ENCODE measurements at regions not wholly inside any gene's neighbourhood (a gene's known extent, or its start where the extent isn't known, plus 50 kb on each side); places are given as distances from the start of the nearest gene placed in this dataset.

DNA sequence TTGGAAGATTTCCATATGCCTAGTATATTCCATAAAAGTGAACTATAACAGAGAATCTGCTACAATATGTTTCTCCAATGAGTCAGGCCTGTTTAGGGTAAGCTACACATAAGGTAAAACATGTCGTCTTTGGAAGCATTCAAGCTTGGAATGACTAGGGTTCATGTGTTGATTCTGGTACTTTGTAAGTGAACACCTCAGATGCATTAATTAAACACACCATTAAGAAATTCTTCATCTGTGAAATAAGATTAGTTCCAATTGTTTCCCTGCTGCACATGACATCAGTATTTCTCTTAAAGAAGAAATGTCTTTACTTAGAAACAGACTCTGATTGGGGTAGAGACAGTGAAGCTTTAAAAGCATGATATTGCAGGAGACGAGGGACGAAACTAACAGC is 461.1 kb upstream of the NXPH2 start:
- FAIRE-seq, result no peak

DNA sequence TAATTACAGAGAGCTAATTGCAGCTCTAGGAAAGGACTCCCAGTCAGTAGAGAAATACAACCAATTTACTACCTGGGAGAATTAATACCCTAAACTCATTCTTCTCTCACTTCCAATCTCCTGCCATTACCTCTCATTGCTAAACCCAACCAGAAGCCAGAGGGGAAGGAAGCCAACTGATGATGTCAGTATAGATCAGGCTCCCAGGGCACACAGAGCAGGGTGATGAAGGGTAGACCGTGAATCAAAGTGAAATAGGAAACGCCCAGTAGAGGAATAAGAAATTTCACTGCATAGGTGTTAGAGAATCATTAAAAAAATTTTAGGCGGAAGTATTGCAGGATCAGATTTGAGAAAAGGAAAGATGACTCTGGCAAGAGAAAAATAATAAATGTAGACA is 456.8 kb upstream of the NXPH2 start:
- FAIRE-seq, result no peak

DNA sequence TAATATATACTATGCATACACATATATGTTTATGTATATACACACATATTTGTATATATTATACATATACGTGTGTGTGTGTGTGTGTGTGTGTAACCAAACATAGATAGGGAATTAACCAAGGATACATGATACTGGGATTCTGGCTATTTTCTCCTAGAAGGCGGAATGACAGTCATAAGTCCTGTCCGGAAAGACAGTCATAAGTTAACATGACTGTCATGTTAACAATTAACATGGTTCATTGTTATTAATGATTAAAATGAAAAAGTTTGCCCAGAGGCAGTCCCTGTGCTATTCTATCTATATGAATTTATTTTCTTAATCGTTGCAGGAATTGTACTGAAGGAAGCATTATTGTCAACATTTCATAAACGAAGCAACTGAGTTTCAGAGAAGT is 450.7 kb upstream of the NXPH2 start:
- FAIRE-seq, result no peak

DNA sequence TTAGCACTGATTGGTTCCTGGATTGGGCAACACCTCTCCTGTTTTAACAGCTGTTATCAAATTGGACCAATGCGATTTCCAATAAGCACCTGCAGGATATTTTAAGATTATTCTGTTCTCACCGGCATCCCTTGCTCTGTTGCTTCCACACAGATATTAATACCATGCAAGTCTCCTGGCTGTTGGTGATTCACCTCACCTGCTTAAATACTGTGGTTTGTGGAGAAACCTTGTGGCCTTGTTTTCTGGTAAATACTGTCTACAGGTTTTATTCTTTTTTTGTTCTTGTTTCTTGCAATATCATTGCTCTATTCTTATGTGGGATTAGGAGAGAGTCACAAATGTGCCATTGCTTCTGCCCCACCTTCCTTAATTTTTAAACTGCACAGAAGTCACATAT is 448.1 kb upstream of the NXPH2 start:
- no peak for FAIRE-seq

DNA sequence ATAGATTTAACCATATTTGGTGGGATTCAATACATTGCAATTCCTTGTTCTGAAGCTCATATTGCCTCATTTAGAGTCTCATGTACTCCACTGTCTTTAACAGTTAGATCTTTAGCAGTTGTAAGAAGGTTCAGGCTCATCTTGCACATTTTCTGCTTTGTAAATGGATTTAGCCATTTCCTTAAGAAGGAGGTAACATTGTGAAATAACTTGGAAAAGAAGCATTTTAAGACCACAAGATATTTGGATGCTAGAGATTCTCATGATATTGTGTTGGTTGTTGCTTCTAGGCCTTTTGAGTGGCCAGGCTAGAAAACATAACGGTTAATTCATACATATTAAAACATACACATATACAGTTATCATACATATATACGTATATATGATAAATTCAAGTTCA is 445.8 kb upstream of the NXPH2 start:
- FAIRE-seq, result no peak

DNA sequence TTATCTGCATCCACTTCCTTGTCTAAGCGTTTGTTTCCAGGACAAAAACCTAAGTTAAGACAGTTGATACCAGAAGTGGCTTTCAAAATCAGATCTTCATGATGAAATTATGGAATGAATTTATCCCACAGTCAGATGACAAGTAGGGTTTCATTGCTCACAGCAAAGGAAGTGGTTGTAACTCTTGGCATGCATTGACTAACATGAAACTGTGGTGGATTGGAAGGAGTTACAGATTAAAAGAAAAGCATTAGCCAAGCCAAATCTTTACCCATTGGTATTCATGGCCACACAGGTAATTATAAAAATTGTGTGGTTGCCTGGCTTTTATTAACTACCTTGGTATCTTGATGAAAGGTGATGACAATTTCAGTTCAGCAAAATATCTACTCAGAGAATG is 438.0 kb upstream of the NXPH2 start:
- no peak for FAIRE-seq

DNA sequence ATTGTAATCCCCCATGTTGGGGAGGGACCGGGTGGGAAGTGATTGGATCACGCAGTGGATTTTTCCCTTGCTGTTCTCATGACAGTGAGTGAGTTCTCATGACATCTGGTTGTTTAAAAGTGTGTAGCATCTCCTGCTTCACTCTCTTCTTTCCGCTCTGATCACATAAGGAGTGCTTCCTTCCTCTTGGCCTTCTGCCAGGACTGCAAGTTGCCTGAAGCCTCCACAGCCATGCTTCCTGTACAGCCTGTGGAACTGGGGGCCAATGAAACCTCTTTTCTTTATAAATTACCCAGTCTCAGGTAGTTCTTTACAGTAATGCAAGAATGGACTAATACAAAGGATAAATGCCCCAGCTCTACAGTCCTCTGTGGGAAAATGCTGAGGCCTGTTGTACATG is 437.5 kb upstream of the NXPH2 start:
- no peak for FAIRE-seq

DNA sequence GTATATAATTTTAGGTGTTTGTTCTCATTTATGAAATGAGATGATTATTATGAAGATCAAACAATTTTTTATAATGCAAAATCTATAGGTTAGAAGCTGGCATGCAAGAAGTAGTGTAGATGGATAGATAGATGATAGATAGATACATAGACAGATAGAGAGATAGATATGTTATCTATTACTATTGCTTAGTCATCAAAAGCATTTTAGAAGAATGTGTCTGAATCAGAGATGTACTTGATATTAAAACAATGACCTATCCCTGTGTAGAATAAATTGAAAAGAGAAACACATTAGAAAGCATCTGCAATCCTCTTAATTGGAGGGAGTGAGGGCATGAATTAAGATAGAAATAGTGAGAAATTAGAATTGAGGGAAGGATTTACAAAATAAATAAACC is 436.2 kb upstream of the NXPH2 start:
- FAIRE-seq, result no peak

DNA sequence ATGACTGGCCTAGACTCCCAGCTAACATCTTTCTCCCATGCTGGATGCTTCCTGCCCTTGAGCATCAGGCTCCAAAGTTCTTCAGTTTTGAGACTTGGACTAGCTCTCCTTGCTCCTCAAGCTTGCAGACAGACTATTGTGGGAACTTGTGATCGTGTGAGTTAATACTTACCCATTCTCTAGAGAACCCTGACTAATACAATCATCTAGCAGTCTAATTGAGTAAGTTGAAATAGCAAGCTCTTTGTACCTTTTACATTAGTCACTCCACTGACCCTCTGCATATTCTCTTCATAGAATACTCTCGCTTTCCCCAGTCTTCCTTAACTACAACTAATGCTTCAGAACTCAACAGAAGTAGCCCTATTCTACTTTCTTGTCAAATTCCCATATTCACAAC is 434.6 kb upstream of the NXPH2 start:
- no peak for FAIRE-seq

DNA sequence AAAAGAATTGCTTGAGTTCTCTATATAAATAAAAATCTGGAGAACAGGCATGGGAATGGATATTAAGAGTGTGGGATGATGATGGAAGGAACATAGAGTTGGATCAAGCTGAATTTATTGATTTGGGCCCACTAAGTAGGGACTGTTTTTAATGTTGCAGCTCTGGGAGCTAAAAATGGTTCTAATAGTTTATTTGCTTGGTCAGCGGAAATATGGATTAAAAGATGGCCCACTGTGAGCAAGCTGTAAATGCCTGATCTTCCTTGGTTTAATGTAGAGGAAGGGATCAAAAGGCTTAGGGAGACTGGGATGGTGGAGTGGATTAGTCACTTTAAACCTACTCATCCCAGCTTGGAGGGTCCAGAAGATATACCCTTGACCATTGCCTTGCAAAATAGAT is 429.4 kb upstream of the NXPH2 start:
- no peak for FAIRE-seq

DNA sequence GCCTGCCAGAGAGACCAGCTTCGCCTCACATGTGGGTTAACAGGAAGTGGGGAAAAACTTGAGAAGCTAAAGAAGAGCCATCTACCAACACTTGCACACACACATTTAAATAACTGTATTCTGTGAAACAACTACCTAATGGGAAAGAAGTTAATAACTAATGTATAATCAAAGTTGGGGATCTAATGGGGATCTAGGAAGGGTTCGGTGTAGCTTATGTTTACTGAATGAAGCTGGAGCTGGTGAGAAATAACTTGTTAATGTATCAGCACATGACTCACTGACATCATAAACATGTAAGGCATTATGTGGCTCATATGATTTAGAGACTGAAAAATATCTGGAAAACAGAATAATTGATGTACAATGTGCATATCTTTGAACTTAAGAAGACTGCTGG is 421.3 kb upstream of the NXPH2 start:
- FAIRE-seq, result no peak

DNA sequence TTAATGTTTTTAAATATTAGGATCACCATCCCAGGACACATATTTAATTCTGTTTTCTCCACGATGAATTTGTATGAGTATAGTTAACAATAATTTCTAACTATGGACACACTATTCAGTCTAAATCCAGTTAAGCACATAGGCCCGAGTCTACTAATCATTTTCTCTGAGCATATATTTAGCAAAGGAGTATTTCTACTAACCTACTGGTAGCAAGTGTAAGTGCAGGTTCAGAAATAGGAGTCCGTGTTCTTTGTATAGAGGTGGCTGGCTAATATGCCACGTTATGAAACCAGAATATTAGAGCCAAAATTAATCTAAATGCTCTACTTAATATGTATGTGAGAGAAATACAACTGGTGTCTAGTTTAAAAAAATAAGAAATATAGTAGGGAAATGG is 416.6 kb upstream of the NXPH2 start:
- FAIRE-seq, result no peak

DNA sequence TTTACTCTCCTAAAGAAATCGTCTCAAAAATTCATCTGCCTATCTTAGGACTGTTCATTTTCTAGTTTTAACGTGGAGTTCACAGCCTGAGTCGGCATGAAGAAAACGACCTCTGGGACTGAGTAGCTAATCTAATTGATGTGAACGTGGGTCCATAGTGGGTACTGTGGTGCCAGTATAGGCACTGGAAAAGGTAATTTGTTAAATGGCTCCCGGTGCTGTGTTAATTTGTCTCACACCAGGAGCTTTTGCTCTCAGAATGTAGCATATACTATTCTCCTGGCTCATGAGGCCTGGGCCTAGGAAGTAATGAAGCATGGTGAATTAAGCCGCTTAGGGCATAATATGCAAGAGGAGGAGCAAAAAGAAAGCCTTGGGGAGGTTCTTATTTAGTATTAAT is 414.4 kb upstream of the NXPH2 start:
- no peak for FAIRE-seq

DNA sequence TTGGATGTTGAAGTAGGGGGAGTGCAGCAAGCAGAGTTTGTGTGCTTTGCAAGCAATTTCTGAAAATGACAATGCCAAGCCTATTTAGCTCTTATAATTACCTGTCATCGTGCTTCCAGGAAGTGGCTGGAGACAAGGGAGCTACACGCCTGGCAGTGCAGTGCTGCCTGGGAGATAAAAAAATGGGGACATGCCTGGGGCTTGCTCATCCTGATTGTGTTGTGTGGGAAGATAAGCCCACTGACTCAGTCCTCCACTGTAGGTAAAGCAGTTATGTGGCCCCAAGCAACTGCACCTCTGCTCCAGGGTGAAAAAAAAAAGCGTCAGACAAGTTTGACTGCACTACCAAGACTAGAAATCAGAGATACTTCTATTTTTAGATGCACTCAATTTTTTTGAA is 396.9 kb upstream of the NXPH2 start:
- FAIRE-seq, result no peak

DNA sequence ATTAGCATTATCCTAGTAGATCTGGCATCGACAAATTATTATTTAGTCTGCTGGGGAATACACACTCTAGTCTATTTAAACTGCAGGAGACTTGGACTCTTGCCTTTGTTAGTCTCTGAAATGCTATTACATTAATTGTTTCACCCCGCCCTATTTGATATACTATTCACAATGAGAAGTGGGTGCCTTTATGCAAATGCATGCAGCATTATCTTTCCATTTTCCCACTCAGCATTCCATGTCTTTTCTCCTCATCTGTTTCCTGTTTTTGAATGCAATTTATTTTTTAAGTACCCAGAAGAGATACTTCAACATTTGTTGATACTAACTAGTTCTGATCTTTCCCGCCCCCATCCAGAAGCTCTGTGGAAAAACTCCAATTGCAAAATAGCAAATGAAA is 395.3 kb upstream of the NXPH2 start:
- FAIRE-seq, result no peak

DNA sequence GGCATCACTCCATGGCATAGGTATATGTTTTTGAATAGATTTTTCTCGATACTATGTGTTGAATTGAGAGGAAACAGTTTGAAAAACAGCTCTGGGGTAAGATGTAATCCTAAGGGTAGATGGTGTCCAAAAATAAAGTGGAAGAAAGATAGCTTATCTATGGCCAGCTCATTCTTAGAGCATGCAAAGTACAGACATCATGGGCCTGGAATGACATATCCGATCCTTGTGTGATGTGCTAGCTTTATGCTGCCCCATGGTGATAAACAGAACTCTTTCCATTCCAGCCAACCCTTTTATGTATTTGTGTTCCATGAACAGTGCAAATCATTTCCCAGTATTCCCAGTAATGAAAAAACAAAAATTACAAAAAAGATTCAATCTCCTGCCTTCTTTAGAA is 390.2 kb upstream of the NXPH2 start:
- no peak for FAIRE-seq

DNA sequence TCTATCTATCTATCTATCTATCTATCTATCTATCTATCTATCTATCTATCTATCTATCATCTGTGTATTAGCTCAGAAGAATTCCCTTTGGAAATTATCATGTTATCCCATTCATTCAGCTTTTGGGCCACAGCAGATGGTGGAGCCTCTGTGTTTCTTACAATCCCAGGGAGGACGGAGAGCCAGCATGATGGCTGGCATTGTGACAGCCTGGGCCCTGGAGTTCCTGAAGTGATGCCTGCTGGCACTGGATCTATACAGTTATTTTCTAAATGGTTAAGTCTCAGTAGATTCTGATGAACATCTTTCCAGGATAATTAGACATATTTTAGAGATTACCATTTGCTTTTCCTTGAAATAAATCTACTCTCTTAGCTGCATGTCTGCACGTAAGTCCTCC is 385.4 kb upstream of the NXPH2 start:
- no peak for FAIRE-seq

DNA sequence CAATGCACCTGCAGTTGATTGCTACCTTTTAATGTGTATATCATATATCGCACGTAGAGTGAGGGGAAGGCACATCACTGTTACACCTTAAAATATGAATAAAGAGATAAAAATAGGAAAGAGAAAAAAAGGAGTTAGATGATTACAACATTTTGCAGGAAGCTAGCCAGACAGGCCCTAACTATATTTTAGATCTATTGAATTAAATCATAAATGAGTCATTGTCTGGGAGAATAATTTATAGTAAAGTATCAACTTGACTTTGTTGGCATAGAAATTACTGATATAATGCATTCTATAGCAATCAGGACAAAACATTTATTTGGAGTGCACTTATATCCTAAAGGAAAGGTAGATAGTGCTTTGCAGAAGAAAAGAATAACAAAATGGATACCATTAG is 384.9 kb upstream of the NXPH2 start:
- FAIRE-seq, result no peak

DNA sequence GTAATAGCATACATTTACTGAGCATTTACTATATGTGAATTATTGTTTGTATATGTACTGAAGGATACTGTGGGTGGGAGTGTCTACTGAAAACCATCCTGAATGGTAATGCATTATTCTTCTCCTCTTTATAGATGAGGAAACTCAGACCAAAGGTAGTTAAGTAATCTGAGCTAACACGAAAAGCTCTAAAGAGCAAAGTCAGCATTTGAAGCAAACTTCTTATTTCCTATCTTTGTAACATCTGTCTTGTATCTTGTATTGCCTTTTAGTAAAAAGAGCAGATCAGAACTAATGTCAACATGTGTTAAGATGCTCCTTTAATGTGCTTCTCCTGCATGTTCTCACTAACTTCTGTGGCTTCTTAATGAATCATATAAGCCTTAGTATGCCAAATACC is 382.8 kb upstream of the NXPH2 start:
- no peak for FAIRE-seq

DNA sequence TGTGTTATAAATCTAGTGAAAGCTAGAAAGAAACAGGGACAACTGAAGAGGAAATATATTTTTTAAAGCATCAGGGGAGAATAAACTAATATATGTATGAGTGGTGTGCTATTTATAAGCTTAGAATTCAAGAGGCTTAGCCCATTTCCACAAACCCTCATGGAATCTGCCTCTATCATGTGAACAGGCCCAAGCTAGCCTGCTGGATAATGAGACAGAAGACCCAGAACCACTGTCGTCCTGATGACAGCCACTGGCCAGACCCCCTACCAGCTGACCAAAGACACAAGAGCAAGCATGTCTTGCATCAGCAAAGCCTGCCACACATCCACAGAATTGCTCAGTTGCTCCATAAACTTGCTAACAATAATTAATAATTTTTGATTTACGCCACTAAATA is 382.3 kb upstream of the NXPH2 start:
- FAIRE-seq, result no peak

DNA sequence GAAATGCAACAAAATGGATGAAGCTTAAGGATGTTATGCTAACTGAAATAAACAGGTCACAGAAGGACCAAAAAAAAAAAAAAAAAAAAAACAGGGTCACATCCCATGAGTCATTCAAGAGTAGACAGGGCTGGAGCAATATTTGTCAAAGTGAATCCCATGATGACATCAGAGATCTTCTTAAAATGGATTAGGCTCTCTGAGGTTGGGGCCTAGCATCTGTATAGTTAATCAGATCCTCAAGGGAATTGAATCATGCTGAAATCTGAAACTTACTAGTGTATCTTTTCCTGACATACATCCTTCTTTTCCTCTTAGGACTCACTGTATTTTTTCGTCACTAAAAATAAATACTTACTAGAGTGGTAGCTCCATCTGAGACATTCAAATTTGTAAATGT is 380.6 kb upstream of the NXPH2 start:
- no peak for FAIRE-seq

DNA sequence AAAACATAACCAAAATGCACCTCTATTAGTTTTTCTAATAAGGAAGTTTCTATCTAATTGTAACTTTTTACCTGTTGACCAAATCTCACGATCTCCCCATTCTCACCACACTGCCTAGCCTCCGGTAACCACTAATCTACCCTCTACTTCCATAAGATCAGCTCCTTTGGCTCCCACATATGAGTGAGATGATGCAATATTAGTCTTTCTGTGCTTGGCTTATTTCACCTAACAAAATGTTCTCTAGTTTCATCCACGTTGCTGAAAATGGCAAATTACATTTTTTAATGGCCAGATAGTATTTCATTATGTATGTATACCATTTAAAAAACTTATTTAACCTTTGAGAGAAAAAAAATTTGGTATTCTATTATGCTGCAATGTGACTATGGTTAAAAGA is 379.0 kb upstream of the NXPH2 start:
- FAIRE-seq, result no peak

DNA sequence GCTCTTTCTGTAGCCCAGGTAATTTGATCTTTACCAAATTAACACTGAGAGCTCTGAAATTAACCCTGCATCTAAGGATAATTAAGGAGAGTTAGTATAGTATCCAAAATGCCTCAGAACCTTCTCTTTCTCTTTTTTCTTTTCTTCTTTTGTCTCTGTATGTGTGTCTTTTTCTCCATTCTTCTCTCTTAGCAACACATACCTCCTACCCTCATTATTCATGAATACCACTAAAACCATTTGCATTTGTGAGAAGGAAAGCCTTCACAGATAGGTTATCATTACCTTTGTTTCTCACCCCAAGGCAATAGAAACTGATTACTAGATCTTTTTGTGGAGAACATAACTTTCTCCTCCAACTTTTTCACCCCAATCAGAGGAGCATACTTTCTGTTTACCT is 376.5 kb upstream of the NXPH2 start:
- no peak for FAIRE-seq

DNA sequence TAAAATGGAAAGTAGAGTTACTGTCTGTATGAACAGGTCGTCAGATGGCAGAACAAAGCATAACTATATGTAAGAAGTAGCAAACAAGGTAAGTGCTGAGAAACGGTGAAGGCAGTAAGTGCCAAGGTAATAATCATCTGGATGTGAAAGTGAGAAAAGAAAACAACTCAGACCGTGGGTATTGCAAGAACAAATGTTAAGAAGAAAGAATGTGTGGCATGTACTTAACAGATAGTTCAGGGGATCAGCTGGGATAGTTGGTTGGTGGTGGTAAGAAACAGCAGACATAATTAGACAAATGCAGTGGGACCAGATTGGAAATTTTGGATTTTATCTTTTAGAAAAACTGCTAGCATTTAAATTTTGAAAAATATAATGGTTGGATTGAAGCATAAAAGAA is 375.8 kb upstream of the NXPH2 start:
- no peak for FAIRE-seq

DNA sequence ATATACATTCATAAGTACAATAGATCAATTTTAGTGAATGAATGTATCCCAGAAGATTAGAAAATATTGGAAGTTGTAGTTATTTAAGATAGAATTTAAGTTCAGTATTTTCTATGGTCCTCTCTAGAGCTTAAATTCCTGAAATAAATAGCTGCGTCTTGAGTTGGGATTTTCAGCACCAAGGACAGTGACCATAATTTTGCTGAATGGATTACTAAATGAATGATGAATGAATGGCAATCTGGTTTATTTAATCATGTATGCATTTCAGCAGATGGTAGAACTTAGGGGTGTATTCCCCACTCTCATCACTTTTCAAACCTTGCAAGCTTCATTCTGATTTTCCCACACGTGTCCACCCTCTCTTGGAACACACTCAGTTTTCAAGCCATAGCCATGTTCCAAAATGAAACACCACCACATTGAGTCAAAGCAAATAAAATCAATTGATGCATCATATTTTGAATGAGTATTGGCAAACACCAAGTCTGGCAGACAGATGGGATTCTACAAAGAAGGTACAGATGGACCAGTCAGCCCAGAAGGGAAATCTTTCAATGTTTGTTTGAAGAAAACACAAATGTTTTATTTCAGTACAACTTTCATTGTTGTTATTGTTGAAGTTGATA is 362.2 kb upstream of the NXPH2 start:
- no peak for FAIRE-seq

DNA sequence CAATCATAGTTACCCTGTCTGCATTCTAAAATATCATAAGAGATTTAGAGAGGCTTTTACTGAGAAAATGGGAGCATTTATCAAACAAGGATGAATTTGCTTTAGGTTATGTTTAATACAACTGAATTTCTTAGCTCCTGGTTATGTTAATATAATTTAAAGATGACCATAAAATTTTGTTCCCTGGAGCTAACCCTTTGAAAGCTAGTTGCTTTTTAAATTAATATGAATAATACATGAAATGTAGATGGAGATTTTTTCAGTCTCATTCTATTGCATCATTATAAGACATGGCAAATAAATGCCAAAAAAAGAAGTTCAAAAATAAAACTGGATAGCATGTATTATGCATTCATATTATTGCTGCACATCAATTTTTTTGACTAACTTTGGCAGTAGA is 344.1 kb upstream of the NXPH2 start:
- no peak for FAIRE-seq

All from islet of Langerhans (tissue), 1 donor.